Lung (tissue), 11 donors: ENCODE measurements at regions not wholly inside any gene's neighbourhood (a gene's known extent, or its start where the extent isn't known, plus 50 kb on each side); places are given as distances from the start of the nearest gene placed in this dataset.

Experiments used
- ATAC-seq: fragments of 200-7000 bp; cut with Tn5 transposase; one replicate; pipeline ENCODE4 v1.9.1; 2020; ENCODE audit warnings: moderate number of reproducible peaks; ENCODE audit not compliant: insufficient read depth, low FRiP score
- DNase-seq, 3 donors: peaks; one replicate each; pipeline ENCODE4 v3.0.0-alpha.2; 2013 to 2017
- H3K27ac ChIP-seq, 2 donors: one replicate each; pipeline ENCODE4 v1.5.1; 2013; ENCODE audit warnings: mild to moderate bottlenecking in 2 of 2, moderate library complexity in 2 of 2, control low read depth in 1 of 2, inconsistent platforms in 1 of 2, low read depth in 1 of 2, low read length in 1 of 2
- H3K27me3 ChIP-seq, 3 donors: one replicate each; pipeline ENCODE4 v1.5.1; 2013; ENCODE audit warnings: low read length in 2 of 3; ENCODE audit not compliant: control insufficient read depth in 3 of 3, insufficient read depth in 3 of 3
- H3K36me3 ChIP-seq, 4 donors: one replicate each; pipeline ENCODE4 v1.5.1; 2013; ENCODE audit warnings: low read length in 4 of 4, mild to moderate bottlenecking in 1 of 4, moderate library complexity in 1 of 4; ENCODE audit not compliant: control insufficient read depth in 4 of 4, insufficient read depth in 4 of 4
- H3K4me1 ChIP-seq, 5 donors: one replicate each; pipeline ENCODE4 v1.5.1; 2013; ENCODE audit warnings: low read length in 5 of 5, mild to moderate bottlenecking in 2 of 5, moderate library complexity in 1 of 5; ENCODE audit not compliant: control insufficient read depth in 5 of 5, insufficient read depth in 5 of 5
- H3K4me3 ChIP-seq: one replicate; pipeline ENCODE4 v1.5.1; 2013; ENCODE audit warnings: mild to moderate bottlenecking, control low read depth, moderate library complexity
- H3K9ac ChIP-seq, 2 donors: one replicate each; pipeline ENCODE4 v1.5.1; 2013; ENCODE audit warnings: low read length in 2 of 2, control low read depth in 1 of 2; ENCODE audit not compliant: insufficient read depth in 1 of 2
- H3K9me3 ChIP-seq, 4 donors: one replicate each; pipeline ENCODE4 v1.5.1; 2013; ENCODE audit warnings: low read length in 3 of 4, mild to moderate bottlenecking in 1 of 4, moderate library complexity in 1 of 4; ENCODE audit not compliant: control insufficient read depth in 4 of 4, insufficient read depth in 3 of 4
- CTCF ChIP-seq: IDR thresholded peaks from 2 replicates; pipeline ENCODE4 v1.5.1; 2012; ENCODE audit warnings: mild to moderate bottlenecking; ENCODE audit errors: control extremely low read depth, extremely low read depth
- WGBS, 2 donors: extraction: QIAGEN DNeasy Blood & Tissue Kit; methylation state at CpG; one replicate each; pipeline ENCODE4 v1.1.7; 2013; 5-methylcytosine and 5-hydroxymethylcytosine counted together
- donor health status: control.
- donor health status: control.
- donor health status: Bipolar disorder and iron deficiency.
- donor health status: healthy.
- donor health status: DM: yes; HTN: yes; CAD: no.

GRCh38 chr11:20309231-20310025 lies 54.1 kb upstream of the HTATIP2 start:
- Histone ChIP-seq H3K36me3 (no peaks in the 10 kb centered on the region), H3K4me3 (no peak overlapping the region), H3K4me1 (no peaks in the 10 kb centered on the region), H3K27ac (no peak overlapping the region), H3K27me3 (no peaks in the 10 kb centered on the region), H3K9me3 (no peaks in the 10 kb centered on the region), H3K9ac (no peak overlapping the region)
- WGBS, 2 donors = 78 to 80% methylated on average over 5 of the region's 5 CpGs
- no peak for TF ChIP-seq CTCF
- DNase-seq = no peak
- ATAC-seq = no peak

- 49 to 57% methylated on average over 2 of the region's 2 CpGs for WGBS, 2 donors
- H3K27me3 ChIP-seq = no peaks in the 10 kb centered on the region
These were observed 54.9 kb upstream of the HTATIP2 start for GRCh38 chr11:20308601-20309000.

GRCh38 chr11:20303391-20303965 lies 60.0 kb upstream of the HTATIP2 start:
- Histone ChIP-seq H3K4me1 (no peaks in the 10 kb centered on the region), H3K27me3 (no peaks in the 10 kb centered on the region), H3K9ac (no peak overlapping the region), H3K9me3 (no peaks in the 10 kb centered on the region), H3K4me3 (no peak overlapping the region), H3K36me3 (no peaks in the 10 kb centered on the region), H3K27ac (no peak overlapping the region)
- no peak for ATAC-seq
- 56 to 78% methylated on average over 6 of the region's 6 CpGs for WGBS, 2 donors
- no peak for DNase-seq
- TF ChIP-seq CTCF = no peak

More at GRCh38 chr11:20308601-20309000, 54.9 kb upstream of the HTATIP2 start:
- ATAC-seq (no peak), DNase-seq (no peak)
- no peak overlapping the region for H3K4me3 ChIP-seq
- TF ChIP-seq CTCF = no peak
- no peak overlapping the region for H3K27ac ChIP-seq
- H3K9me3 ChIP-seq = no peaks in the 10 kb centered on the region
- no peaks in the 10 kb centered on the region for H3K4me1 ChIP-seq
- no peaks in the 10 kb centered on the region for H3K36me3 ChIP-seq
- no peak overlapping the region for H3K9ac ChIP-seq
